ENCODE measurements at regions not wholly inside any gene's neighbourhood (a gene's known extent, or its start where the extent isn't known, plus 50 kb on each side); places are given as distances from the start of the nearest gene placed in this dataset.

- DNase-seq: no peak
Measured at GRCh38 chr3:34924961-34925360, 714.4 kb upstream of the ARPP21 start.

GRCh38 chr3:34925851-34926250 lies 713.5 kb upstream of the ARPP21 start:
- DNase-seq: no peak

GRCh38 chr3:34929036-34929435 lies 710.3 kb upstream of the ARPP21 start:
- DNase-seq: no peak

- no peak for DNase-seq
Measured at GRCh38 chr3:34934660-34935059, 704.7 kb upstream of the ARPP21 start.

- no peak for DNase-seq
Measured at GRCh38 chr3:34938784-34939183, 700.5 kb upstream of the ARPP21 start.

- no peak for DNase-seq
Measured at GRCh38 chr3:34942256-34942655, 697.1 kb upstream of the ARPP21 start.

GRCh38 chr3:34947834-34948233 lies 691.5 kb upstream of the ARPP21 start:
- DNase-seq: no peak

GRCh38 chr3:34948517-34948916 lies 690.8 kb upstream of the ARPP21 start:
- no peak for DNase-seq

GRCh38 chr3:34955680-34956079 lies 683.6 kb upstream of the ARPP21 start:
- no peak for DNase-seq

GRCh38 chr3:34956511-34956910 lies 682.8 kb upstream of the ARPP21 start:
- DNase-seq: no peak

GRCh38 chr3:34957677-34958076 lies 681.6 kb upstream of the ARPP21 start:
- DNase-seq: no peak

GRCh38 chr3:34969513-34969912 lies 669.8 kb upstream of the ARPP21 start:
- DNase-seq: no peak

- DNase-seq: no peak
Measured at GRCh38 chr3:34972481-34972880, 666.8 kb upstream of the ARPP21 start.

- DNase-seq: no peak
Measured at GRCh38 chr3:34973586-34973985, 665.7 kb upstream of the ARPP21 start.

- DNase-seq: no peak
Measured at GRCh38 chr3:34983631-34984030, 655.7 kb upstream of the ARPP21 start.

- no peak for DNase-seq
Measured at GRCh38 chr3:34988296-34988695, 651.0 kb upstream of the ARPP21 start.

GRCh38 chr3:34995796-34996430 lies 643.4 kb upstream of the ARPP21 start:
- no peak for DNase-seq

GRCh38 chr3:34998902-34999301 lies 640.4 kb upstream of the ARPP21 start:
- DNase-seq: no peak

- DNase-seq: no peak
Measured at GRCh38 chr3:35012214-35012613, 627.1 kb upstream of the ARPP21 start.

- DNase-seq: no peak
Measured at GRCh38 chr3:35028157-35028556, 611.2 kb upstream of the ARPP21 start.

GRCh38 chr3:35042210-35042991 lies 596.9 kb upstream of the ARPP21 start:
- no peak for DNase-seq

GRCh38 chr3:35043040-35043439 lies 596.3 kb upstream of the ARPP21 start:
- DNase-seq: no peak

GRCh38 chr3:35044190-35044589 lies 595.1 kb upstream of the ARPP21 start:
- no peak for DNase-seq

GRCh38 chr3:35045118-35045517 lies 594.2 kb upstream of the ARPP21 start:
- no peak for DNase-seq

GRCh38 chr3:35064761-35065160 lies 574.6 kb upstream of the ARPP21 start:
- DNase-seq: no peak
